ENCODE measurements at regions not wholly inside any gene's neighbourhood (a gene's known extent, or its start where the extent isn't known, plus 50 kb on each side); places are given as distances from the start of the nearest gene placed in this dataset.

DNA sequence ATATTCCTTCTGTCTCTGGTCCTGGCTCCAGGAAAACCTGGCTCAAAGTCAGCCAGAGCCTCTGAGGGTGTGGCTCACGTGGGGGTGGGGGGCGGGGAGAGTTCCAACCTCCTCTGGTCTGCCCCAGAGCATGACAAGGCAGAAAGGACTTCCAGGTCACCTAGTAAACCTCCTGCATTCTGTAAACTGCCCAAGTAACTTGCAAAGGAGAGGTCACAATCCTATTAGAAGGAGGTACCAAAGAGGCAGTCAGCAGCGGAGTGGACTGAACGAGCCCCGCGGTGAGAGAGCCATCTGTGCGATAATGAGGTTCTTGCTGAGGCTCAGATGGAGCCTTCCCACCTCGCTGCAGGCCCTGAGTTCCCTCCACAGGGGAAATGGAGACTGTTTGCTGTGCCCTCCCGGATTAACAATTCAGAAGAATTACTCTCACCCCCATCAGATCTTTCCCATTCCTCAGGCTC, 58.9 kb upstream of the GATA6 start:
- TF ChIP-seq, protein P1, sequence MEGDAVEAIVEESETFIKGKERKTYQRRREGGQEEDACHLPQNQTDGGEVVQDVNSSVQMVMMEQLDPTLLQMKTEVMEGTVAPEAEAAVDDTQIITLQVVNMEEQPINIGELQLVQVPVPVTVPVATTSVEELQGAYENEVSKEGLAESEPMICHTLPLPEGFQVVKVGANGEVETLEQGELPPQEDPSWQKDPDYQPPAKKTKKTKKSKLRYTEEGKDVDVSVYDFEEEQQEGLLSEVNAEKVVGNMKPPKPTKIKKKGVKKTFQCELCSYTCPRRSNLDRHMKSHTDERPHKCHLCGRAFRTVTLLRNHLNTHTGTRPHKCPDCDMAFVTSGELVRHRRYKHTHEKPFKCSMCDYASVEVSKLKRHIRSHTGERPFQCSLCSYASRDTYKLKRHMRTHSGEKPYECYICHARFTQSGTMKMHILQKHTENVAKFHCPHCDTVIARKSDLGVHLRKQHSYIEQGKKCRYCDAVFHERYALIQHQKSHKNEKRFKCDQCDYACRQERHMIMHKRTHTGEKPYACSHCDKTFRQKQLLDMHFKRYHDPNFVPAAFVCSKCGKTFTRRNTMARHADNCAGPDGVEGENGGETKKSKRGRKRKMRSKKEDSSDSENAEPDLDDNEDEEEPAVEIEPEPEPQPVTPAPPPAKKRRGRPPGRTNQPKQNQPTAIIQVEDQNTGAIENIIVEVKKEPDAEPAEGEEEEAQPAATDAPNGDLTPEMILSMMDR (IDR thresholded peaks at IDR 0.05) = no peak
- no peak for TF ChIP-seq POLR2A (IDR thresholded peaks at IDR 0.05)
